ENCODE measurements at regions not wholly inside any gene's neighbourhood (a gene's known extent, or its start where the extent isn't known, plus 50 kb on each side); places are given as distances from the start of the nearest gene placed in this dataset.

DNA sequence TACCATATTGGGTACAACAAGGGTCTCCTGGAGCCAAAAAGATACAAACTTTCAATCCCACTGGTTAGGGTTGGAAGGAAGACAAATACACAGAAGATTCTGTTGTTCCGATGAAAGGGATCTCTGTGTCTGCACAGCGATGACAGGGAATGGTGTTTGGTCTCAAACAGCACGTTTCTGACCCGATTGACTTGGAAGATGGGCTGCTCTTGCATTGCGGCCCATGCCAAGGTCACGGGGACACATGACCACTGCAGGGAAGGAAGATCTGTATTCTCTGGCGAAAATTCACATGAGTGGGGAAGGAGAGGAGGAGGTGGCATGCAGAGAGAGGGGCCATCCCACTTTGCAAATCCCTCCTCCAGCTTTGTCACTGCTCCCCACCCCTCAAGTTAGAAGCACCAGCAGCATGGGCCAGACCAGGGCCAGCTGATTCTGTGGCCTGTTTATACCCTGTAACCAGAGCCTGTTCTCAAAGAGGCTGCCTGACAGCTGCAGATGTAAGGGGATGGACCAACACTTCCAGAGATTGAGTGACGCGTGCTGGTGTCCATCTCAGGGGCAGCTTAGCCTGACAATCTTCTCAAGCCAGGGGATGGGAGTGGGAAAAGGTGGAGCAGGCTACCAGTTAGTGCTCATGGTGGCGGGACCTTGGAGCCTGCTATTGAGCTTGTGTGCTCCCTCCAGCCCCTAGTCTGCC lies 57.2 kb downstream of the TNP1 start:
- POLR2A ChIA-PET, result no interaction called here
- TF ChIP-seq, protein P1, sequence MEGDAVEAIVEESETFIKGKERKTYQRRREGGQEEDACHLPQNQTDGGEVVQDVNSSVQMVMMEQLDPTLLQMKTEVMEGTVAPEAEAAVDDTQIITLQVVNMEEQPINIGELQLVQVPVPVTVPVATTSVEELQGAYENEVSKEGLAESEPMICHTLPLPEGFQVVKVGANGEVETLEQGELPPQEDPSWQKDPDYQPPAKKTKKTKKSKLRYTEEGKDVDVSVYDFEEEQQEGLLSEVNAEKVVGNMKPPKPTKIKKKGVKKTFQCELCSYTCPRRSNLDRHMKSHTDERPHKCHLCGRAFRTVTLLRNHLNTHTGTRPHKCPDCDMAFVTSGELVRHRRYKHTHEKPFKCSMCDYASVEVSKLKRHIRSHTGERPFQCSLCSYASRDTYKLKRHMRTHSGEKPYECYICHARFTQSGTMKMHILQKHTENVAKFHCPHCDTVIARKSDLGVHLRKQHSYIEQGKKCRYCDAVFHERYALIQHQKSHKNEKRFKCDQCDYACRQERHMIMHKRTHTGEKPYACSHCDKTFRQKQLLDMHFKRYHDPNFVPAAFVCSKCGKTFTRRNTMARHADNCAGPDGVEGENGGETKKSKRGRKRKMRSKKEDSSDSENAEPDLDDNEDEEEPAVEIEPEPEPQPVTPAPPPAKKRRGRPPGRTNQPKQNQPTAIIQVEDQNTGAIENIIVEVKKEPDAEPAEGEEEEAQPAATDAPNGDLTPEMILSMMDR (IDR thresholded peaks at IDR 0.05; ENCODE audit: insufficient read depth, low read depth, low read length), result no peak
- CTCF ChIA-PET, result interaction anchor here (1.1 kb wide), 1 partner anchor 11 kb away, joined by 3 read pairs; no protein-coding TSS in a partner anchor

DNA sequence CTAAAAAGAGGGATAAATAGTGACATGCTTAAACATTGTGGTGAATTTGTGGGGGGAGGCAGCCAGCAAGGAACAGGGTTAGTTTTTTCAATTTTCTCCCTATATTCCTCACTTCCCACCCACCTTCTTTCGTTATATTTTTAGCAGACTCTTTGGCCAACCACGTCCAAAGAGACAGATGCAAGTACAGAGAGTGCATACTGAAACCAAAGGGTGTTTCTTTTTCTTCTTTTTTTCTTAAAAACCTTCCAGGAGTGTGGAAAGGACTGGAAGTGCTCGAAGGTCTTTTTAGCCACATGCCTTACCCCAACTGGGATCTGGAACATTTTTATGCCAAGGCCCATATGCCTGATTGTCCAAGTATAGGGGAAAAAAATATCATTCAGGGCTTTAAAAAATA lies 59.0 kb downstream of the TNP1 start:
- TF ChIP-seq, protein P1 (IDR thresholded peaks at IDR 0.05; ENCODE audit: insufficient read depth, low read depth, low read length), result no peak
- Histone ChIP-seq H3K27me3 (ENCODE audit: control insufficient read depth, insufficient read depth, low read length) (no peaks in the 10 kb centered on the region; the same call in 1 of the 2 replicates), H3K36me3 (ENCODE audit: control insufficient read depth, insufficient read depth, low read length) (no peaks in the 10 kb centered on the region), H3K4me3 (ENCODE audit: low read depth, low read length) (no peak overlapping the region)
- DNase-seq (ENCODE audit: low read depth), result no peak
- POLR2A ChIA-PET, result no interaction called here
- CTCF ChIA-PET, result no interaction called here

More for the DNA sequence above, 57.2 kb downstream of the TNP1 start:
- no peak for DNase-seq (ENCODE audit: low read depth)
- no peak overlapping the region for H3K4me3 ChIP-seq (ENCODE audit: low read depth, low read length)
- no peaks in the 10 kb centered on the region for H3K36me3 ChIP-seq (ENCODE audit: control insufficient read depth, insufficient read depth, low read length)
- H3K27me3 ChIP-seq (ENCODE audit: control insufficient read depth, insufficient read depth, low read length), result no peaks in the 10 kb centered on the region; the same call in 1 of the 2 replicates

DNA sequence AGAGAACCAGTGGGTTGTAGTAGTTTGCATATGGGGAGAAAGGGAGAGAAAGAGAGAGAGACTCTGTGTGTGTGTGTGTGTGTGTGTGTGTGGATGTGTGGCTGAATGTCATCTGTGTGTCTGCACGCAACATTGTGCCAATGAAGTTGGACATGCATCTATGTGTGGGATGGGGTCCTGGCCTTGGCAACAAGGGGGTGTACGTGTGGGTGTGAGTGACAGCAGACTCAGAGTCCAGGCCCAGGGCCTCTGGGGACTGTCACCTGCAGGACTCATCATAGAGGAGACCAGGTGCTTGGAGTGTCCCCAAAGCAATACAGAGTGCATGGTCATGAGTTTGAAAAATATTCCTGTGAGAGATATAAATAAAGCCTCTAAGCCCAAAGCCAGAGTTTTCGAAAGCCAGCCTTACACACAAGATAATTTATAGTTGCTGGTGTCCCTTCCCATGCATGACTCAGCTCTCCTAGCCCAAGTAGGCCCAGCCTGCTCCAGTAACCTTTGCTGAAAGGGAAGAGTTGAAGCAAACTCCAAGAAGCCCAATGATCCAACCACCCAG lies 59.9 kb downstream of the TNP1 start:
- no peak for DNase-seq (ENCODE audit: low read depth)
- CTCF ChIA-PET, result no interaction called here
- Histone ChIP-seq H3K36me3 (ENCODE audit: control insufficient read depth, insufficient read depth, low read length) (no peaks in the 10 kb centered on the region), H3K4me3 (ENCODE audit: low read depth, low read length) (no peak overlapping the region), H3K27me3 (ENCODE audit: control insufficient read depth, insufficient read depth, low read length) (no peaks in the 10 kb centered on the region; the same call in 1 of the 2 replicates)
- TF ChIP-seq, protein P1 (IDR thresholded peaks at IDR 0.05; ENCODE audit: insufficient read depth, low read depth, low read length), result no peak
- POLR2A ChIA-PET, result interaction anchor here (0.6 kb wide), 1 partner anchor 114 kb away, joined by 3 read pairs; no protein-coding TSS in a partner anchor

DNA sequence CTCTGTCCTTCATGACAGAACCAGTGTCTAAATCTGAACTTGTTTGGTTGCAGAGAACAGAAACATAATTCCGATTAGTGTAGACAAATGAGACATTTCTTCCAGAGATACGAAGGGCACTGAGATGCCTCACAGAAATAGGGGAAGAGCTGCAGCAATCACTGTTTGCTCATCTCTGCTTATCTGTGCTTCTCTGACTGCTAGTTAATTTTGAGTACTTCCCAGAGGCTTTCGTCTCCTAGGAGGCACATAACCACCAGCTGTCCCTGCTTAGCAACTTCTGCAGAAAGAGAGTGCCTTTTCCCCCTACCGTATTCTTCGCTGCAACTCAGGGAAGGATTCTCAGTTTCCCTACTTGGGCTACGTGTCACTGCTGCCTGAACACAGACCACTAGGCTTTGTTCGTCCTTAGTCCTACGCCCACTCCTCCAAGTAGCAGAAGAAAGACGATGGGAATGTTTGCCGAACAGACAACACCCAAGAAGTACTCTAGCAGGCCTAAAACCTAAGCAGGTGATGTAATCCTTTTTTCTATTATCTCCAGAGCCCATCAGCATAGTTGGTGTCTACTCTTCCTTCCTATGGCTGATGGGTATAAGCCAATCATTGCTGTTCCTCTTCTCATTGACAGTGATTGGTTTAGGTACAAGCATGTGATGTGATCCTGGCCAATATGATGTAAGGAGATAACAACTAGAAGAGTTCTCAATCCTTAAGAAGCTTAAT lies 63.6 kb downstream of the TNP1 start:
- no peak for DNase-seq (ENCODE audit: low read depth)
- Histone ChIP-seq H3K27me3 (ENCODE audit: control insufficient read depth, insufficient read depth, low read length) (no peaks in the 10 kb centered on the region), H3K4me3 (ENCODE audit: low read depth, low read length) (no peak overlapping the region), H3K36me3 (ENCODE audit: control insufficient read depth, insufficient read depth, low read length) (no peaks in the 10 kb centered on the region)
- CTCF ChIA-PET, result no interaction called here
- POLR2A ChIA-PET, result no interaction called here
- TF ChIP-seq, protein P1 (IDR thresholded peaks at IDR 0.05; ENCODE audit: insufficient read depth, low read depth, low read length), result no peak

DNA sequence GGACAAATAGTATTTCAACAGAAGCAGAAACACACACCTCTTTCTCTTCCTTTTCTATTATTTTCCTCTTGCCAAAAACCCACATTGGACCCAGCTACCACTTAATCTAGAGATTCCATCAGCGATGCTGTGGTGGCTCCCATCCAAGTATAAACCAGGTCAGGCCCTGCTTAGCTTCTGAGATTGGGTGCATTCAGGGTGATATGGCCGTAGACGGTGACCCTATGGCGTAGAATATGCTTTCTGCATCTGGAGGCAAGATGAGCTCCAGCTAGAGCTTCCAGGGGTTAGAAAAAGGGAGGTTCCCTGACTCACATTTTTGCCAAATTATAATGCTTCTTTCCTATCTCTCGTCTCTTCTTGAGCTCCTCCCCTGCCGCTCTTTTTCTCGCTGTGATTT lies 66.5 kb downstream of the TNP1 start:
- DNase-seq (ENCODE audit: low read depth), result no peak
- ChIA-PET POLR2A (no interaction called here), CTCF (interaction anchor here (0.6 kb wide), 1 partner anchor 190 kb away, joined by 3 read pairs; no protein-coding TSS in a partner anchor)

More for the DNA sequence above, 66.5 kb downstream of the TNP1 start:
- H3K36me3 ChIP-seq (ENCODE audit: control insufficient read depth, insufficient read depth, low read length), result no peaks in the 10 kb centered on the region
- TF ChIP-seq, protein P1 (IDR thresholded peaks at IDR 0.05; ENCODE audit: insufficient read depth, low read depth, low read length), result no peak
- no peaks in the 10 kb centered on the region for H3K27me3 ChIP-seq (ENCODE audit: control insufficient read depth, insufficient read depth, low read length)
- no peak overlapping the region for H3K4me3 ChIP-seq (ENCODE audit: low read depth, low read length)
